ENCODE measurements at regions not wholly inside any gene's neighbourhood (a gene's known extent, or its start where the extent isn't known, plus 50 kb on each side); places are given as distances from the start of the nearest gene placed in this dataset.

DNA sequence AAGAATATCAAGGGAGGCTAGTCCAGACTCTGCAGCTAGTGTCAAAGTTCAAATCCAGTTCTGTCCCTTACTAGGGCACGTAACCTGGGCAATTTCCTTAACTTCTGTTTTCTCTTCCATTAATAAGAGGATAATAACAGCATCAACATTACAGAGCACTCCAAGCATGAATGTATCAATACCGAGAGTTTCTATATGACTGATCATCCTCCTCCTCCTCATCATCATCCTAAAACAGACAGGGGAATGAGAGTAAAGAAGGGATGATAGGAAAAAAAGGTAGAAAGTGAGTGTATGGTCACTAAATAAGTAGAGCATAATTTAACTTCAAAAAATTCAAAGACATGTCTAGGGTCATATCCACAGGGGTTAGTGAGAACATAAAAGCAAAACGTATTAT lies 171.4 kb downstream of the NDUFA12 start:
- ATAC-seq: no peak
- intact Hi-C loops (cut with DNase I): no loop called here
- no peak for TF ChIP-seq POLR2A (IDR thresholded peaks at IDR 0.05)
- TF ChIP-seq, protein P1, sequence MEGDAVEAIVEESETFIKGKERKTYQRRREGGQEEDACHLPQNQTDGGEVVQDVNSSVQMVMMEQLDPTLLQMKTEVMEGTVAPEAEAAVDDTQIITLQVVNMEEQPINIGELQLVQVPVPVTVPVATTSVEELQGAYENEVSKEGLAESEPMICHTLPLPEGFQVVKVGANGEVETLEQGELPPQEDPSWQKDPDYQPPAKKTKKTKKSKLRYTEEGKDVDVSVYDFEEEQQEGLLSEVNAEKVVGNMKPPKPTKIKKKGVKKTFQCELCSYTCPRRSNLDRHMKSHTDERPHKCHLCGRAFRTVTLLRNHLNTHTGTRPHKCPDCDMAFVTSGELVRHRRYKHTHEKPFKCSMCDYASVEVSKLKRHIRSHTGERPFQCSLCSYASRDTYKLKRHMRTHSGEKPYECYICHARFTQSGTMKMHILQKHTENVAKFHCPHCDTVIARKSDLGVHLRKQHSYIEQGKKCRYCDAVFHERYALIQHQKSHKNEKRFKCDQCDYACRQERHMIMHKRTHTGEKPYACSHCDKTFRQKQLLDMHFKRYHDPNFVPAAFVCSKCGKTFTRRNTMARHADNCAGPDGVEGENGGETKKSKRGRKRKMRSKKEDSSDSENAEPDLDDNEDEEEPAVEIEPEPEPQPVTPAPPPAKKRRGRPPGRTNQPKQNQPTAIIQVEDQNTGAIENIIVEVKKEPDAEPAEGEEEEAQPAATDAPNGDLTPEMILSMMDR (IDR thresholded peaks at IDR 0.05): no peak
- no peak for DNase-seq
- Histone ChIP-seq H3K36me3 (no peaks in the 10 kb centered on the region), H3K27ac (no peak overlapping the region), H3K4me3 (no peak overlapping the region), H3K27me3 (no peaks in the 10 kb centered on the region), H3K9me3 (no peaks in the 10 kb centered on the region), H3K4me1 (peaks cover 0 to 24% (median 6%) of the 10 kb centered on the region in 4 donors)
- WGBS (ENCODE audit: insufficient coverage, low coverage, low lambda C conversion rate, missing lambda C conversion rate): 78% methylated on average over 3 of the region's 3 CpGs

DNA sequence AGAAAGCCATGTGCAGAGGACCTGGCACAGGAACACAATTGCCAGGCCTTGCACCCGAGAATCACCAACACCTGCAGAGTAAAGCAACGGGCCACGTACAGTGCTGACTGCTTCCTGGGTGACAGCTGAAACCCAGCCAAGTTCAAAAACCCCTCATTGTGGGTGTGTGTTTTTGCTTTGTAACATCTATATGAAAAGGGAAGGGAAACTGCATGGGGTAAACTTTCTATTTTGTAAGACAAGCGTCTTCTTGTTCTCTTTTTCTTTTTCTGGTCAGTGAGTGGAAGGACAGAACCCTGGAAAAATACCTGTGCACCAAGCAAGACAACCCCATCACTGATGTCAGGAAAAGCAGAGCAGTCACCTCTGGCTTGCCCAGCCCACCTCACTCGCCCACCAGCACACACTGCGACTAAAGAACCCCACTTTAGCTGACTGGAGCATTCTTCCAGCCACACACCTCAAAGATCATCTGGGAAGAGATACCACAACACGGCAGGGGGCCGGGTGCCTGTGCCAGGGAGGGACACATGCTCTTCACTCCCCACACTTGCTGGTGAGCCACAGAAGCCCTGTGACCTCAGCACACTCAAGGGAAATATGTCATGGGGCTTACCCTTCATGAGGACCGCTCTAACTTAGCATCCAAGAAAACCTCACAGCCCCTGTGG lies 172.3 kb downstream of the NDUFA12 start:
- peak; percentile 17 to 48 (median 28) for ATAC-seq
- no peak for TF ChIP-seq POLR2A (IDR thresholded peaks at IDR 0.05)
- TF ChIP-seq, protein P1 (IDR thresholded peaks at IDR 0.05): no peak
- intact Hi-C loops (cut with DNase I): no loop called here

DNA sequence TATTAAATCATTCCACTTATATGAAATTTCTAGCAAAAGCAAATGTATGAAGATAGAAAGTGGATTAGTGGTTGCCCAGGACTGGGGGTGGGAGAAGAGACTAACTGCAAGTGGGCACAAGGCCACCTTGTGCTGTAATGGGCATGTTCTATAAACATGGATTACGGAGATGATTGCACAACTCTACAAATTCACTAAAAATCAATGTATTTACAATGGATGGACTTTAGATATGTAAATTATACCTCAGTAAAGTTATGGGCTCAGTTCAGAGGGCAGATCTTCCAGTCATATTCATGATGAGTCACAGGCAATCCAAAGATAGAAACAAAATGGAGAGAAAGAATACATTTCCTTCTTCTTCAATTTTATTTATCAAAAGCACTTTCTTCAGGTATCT lies 173.9 kb downstream of the NDUFA12 start:
- Histone ChIP-seq H3K9me3 (no peaks in the 10 kb centered on the region), H3K4me1 (peaks cover 0 to 17% (median 3%) of the 10 kb centered on the region in 4 donors), H3K27me3 (no peaks in the 10 kb centered on the region), H3K36me3 (no peaks in the 10 kb centered on the region), H3K27ac (no peak overlapping the region), H3K4me3 (no peak overlapping the region)
- DNase-seq (peak in 1 of 3 donors; percentile 52), ATAC-seq (peak; percentile 79 to 91 (median 86))
- WGBS (ENCODE audit: insufficient coverage, low coverage, low lambda C conversion rate, missing lambda C conversion rate): 27% methylated on average over 1 of the region's 1 CpG
- no peak for TF ChIP-seq POLR2A (IDR thresholded peaks at IDR 0.05)
- TF ChIP-seq, protein P1 (IDR thresholded peaks at IDR 0.05): no peak
- intact Hi-C loops (cut with DNase I): no loop called here

More for the DNA sequence above, 172.3 kb downstream of the NDUFA12 start:
- Histone ChIP-seq H3K9me3 (no peaks in the 10 kb centered on the region), H3K4me3 (no peak overlapping the region), H3K27ac (no peak overlapping the region), H3K4me1 (peaks cover 0 to 17% (median 3%) of the 10 kb centered on the region in 4 donors), H3K27me3 (no peaks in the 10 kb centered on the region), H3K36me3 (no peaks in the 10 kb centered on the region)
- 73% methylated on average over 5 of the region's 9 CpGs for WGBS (ENCODE audit: insufficient coverage, low coverage, low lambda C conversion rate, missing lambda C conversion rate)
- DNase-seq: no peak

DNA sequence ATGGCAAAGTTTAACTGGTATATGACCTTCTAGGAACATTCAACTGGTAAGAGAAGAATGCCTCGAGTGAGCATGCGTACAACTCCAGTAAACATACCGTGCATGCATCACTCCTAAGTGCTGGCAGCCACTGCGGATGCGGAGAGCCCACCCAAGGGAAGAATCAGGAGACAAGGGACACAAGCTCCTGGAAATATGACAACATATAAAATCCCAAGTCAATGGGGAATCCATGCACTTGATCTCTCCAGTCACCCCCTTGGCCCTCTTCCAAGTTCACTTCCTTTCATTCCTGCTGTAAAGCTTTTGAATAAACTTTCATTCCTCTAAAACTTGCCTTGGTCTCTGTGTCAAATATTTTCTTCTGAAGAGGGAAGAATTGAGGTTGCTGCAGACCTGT lies 168.7 kb upstream of the TMCC3 start:
- no peak for DNase-seq
- ATAC-seq: no peak
- H3K4me1 ChIP-seq: no peaks in the 10 kb centered on the region
- TF ChIP-seq POLR2A (IDR thresholded peaks at IDR 0.05): no peak
- TF ChIP-seq, protein P1 (IDR thresholded peaks at IDR 0.05): no peak
- peaks cover 0 to 5% (median 0%) of the 10 kb centered on the region in 4 donors for H3K9me3 ChIP-seq
- no CpG with 5 or more reads among the region's 5 CpGs for WGBS (ENCODE audit: insufficient coverage, low coverage, low lambda C conversion rate, missing lambda C conversion rate)
- H3K36me3 ChIP-seq: no peaks in the 10 kb centered on the region
- no peaks in the 10 kb centered on the region for H3K27me3 ChIP-seq
- no peak overlapping the region for H3K4me3 ChIP-seq
- intact Hi-C loops (cut with DNase I): no loop called here
- no peak overlapping the region for H3K27ac ChIP-seq
